22Rv1 (cell line): ENCODE measurements at regions not wholly inside any gene's neighbourhood (a gene's known extent, or its start where the extent isn't known, plus 50 kb on each side); places are given as distances from the start of the nearest gene placed in this dataset.

Experiments
- ZFX ChIP-seq: fragments of 450-650 bp; IDR thresholded peaks from 2 replicates; pipeline ENCODE4 v1.6.1; 2017; ENCODE audit warnings: antibody characterized with exemption, borderline replicate concordance
- TF ChIP-seq, protein P1 (sequence below): fragments of 450-650 bp; IDR thresholded peaks from 2 replicates; pipeline ENCODE4 v1.5.1; 2017; ENCODE audit warnings: mild to moderate bottlenecking

DNA sequence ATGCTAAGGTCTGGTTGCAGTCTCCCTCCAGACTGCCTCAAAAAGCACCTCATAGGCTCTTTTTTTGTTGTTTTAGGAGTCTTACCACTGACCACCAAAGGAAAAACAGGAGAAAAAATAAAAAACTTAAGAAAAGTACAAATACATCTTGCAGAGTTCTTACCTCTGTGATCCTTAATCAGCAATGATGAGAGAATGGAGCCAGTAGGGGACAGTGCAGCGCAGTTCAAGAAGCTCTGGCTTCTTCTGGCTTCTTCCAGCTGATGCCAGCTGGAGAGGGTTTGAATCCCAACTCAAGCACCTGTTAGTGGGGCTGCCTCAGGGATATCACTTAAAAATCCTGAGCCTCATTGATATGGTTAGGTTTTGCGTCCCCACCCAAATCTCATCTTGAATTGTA lies 223.3 kb upstream of the ISX start:
- TF ChIP-seq, protein P1, sequence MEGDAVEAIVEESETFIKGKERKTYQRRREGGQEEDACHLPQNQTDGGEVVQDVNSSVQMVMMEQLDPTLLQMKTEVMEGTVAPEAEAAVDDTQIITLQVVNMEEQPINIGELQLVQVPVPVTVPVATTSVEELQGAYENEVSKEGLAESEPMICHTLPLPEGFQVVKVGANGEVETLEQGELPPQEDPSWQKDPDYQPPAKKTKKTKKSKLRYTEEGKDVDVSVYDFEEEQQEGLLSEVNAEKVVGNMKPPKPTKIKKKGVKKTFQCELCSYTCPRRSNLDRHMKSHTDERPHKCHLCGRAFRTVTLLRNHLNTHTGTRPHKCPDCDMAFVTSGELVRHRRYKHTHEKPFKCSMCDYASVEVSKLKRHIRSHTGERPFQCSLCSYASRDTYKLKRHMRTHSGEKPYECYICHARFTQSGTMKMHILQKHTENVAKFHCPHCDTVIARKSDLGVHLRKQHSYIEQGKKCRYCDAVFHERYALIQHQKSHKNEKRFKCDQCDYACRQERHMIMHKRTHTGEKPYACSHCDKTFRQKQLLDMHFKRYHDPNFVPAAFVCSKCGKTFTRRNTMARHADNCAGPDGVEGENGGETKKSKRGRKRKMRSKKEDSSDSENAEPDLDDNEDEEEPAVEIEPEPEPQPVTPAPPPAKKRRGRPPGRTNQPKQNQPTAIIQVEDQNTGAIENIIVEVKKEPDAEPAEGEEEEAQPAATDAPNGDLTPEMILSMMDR: peak; percentile 27
- no peak for TF ChIP-seq ZFX
